GM19438 (cell line): ENCODE measurements at regions not wholly inside any gene's neighbourhood (a gene's known extent, or its start where the extent isn't known, plus 50 kb on each side); places are given as distances from the start of the nearest gene placed in this dataset.

ENCODE experiments used
- ATAC-seq: cut with Tn5 transposase; IDR thresholded peaks from one replicate; pipeline ENCODE4 v1.9.1; 2021; ENCODE audit warnings: low read depth; ENCODE audit not compliant: unreplicated experiment

DNA sequence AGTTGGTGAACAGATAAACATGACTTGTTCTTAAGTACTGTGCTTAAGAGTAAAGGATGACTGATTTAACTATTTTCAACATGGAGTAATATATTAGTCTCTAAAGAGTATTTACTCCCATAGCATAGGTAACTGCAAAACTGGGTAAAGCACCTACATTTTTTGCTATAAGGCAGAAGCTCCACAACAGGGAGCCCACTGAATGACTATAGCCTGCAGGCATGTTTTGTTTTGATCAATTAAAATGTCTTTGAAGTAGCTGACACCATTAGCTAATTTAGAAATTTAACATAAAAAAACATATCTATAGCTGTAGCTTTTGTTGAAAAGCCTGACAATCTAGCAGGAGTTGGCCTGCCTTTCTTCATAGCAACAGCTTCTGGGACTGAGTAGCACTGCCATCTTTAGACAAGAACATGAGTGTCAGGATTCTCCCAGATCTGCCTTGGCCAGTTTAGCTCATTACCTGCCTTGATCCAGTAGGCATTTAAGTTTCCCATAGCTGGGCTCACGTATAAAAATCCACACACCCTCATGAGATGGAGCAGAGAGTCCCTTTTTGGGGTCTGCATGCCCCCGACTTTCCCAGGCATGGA, 1935.1 kb upstream of the PIK3C3 start:
- no peak for ATAC-seq

DNA sequence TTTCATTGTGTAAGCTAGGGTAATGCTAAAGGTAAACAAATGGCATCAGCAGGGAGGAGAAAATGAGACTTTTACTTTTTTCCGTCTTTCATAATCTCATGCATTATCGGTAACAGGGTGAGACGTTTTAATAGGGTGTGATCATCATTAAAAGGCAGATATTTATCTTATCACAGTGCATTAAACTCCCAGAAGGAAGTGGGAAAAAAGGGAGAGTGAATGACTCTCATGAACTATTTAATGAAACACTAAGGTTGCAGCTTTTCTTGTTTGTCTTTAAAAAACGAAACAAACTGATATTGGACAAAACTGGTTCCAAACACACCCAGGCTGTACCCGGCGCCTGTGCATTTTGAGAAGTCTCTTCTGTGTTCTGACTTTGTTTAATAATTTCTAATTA, 1936.8 kb upstream of the PIK3C3 start:
- ATAC-seq: no peak

DNA sequence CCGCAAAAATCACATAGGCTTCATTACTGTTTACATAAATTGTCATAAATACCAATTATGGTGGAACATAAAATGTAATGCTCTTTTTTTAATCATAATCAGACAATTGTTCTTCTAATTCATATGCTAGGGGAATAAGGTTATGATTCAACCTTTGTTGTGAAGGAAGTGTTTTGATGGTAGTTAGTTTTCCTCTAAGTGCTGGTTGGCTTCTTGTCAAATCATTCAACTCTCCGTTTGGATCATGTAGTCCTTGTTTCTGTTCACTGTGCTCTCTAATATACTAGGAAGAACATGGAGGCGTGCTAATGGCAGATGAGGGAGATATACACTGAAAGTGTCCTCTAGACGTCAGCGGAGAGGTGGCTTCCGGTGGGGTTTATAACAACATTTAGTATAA, 1938.0 kb upstream of the PIK3C3 start:
- ATAC-seq: no peak

DNA sequence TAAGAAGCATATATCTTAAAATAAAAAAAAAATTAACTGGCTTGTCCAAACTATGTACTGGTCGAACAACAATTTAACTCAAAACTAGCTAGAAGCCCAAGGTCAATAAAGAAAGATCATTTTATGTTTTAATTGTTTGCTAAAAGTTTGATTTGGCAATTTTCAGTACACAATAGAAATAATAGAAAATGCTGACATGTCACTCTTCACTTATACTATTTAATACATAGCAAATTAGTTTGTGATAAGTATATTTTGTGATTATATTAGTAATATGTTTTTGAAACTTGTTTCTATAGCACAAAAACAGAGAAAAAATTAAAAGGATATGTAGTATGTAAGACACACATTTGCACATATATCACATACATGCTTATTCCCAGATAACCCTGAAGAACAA, 1938.6 kb upstream of the PIK3C3 start:
- ATAC-seq: no peak

DNA sequence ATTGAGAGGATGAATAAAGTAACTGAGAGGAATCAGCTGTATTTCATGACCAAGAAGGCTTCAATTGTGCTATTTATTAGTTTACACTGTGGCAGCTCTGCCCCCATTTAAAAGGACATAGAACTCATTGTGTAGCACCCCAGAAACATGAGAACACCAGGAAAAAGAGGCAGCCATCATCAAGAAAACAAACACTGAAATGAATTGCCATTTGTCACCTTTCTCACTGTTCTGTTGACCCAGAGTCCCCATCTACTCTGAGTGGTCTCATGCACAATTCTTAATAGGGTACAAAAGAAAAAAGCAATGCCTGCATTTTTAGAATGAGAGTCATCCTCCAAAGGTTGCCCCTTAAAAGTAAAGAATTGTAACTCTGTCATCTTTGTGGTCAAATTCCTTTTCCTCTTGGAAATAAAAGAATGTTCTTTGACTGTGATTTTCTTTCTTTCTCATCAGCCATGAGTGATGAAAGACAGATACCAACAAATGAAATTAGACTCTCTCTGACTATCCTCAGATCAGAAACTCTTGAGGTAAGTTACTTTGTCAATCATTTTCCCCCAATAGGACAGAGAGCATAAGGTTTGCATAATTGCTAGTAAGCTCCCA, 1941.9 kb upstream of the PIK3C3 start:
- ATAC-seq: no peak

DNA sequence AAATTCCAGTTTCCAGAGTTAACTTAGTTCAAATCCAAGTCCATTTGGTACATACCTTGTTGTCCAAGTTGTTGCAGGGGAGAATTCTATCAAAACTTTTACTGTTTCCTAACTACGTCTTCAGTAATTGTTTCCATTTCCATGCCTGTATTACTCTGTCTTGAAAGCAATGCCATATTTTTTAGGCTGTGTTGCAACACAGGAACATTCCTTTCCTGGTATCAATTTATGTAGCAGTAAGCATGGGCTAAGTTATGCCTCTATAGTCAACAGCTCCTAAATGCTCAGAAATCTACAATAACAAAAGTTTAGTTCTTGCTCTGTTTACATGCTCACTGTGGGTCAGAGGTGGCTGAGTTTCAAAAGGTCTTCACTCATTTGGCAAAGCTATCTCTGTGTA, 1943.8 kb upstream of the PIK3C3 start:
- ATAC-seq: no peak

DNA sequence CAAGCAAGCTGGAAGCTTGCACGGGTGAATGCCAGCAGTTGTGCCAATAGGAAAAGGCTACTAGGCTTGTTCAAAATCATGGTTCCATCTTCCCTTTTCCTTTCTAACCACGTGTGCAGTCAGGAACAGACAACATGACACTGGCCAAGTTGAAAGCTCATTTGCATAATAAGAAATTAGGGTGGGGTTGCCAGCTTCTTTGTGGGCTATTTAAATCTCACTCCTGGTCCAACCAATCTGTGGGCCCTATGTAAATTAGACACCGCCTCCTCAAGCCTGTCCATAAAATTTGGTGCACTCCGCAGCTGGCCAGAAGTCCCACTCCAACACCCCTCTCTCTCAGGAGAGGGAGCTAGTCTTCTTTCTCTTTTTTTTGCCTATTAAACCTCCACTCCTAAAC, 1948.4 kb upstream of the PIK3C3 start:
- no peak for ATAC-seq

DNA sequence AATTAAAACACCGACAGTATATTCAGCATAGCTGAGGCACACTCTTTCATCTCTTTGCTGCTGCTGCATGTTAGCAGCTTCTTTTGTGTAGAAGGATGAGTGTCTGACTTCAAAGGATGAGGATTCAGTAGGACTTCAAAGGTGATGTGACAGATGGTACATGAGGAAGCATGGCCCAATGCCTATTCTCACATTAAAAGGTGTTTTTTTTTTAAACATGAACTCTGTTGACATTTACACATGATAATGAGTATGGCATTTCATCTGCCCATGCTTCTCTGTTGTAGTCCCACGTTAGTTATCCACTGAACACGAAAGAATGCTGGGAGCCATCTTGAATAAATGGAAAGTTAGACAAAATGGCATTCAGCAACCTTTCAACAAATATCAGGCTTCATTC, 1950.8 kb upstream of the PIK3C3 start:
- no peak for ATAC-seq

DNA sequence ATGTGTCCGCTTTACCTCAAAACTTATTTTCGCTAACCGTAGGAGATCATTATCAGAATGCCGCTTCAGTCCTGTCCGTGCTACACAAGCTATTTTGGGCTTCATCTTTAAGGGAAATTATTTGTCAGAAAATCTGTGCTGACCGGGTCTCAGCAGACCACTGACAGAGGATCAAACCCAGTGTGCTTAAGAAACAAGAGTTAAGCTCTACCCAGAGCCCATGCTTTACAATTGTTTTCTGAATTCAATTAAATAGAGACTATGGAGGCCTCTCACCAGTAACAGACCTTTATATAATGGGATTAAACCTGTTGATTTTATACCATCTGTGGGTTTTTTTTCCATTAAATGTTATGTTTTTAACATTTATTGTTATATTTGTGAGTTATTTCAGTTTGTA, 1956.7 kb upstream of the PIK3C3 start:
- no peak for ATAC-seq

DNA sequence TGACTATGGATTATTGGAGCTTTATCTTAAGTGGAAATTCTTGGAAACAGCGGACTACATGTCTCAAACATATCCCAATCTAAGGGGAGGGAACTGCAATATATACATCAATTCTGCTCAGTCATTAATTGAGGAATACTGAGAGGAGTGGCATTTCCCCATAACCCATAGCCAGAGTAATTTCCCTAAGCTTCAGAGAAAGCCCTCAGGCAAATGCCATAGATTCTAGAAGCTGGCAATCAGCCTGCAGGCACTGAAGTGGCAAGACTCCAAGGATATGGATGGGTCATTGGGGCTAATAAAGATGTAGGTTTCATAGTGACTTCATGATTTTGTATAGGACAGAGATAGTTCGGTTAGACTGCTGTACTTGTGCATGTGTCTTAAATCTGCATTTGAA, 1960.5 kb upstream of the PIK3C3 start:
- ATAC-seq: no peak

DNA sequence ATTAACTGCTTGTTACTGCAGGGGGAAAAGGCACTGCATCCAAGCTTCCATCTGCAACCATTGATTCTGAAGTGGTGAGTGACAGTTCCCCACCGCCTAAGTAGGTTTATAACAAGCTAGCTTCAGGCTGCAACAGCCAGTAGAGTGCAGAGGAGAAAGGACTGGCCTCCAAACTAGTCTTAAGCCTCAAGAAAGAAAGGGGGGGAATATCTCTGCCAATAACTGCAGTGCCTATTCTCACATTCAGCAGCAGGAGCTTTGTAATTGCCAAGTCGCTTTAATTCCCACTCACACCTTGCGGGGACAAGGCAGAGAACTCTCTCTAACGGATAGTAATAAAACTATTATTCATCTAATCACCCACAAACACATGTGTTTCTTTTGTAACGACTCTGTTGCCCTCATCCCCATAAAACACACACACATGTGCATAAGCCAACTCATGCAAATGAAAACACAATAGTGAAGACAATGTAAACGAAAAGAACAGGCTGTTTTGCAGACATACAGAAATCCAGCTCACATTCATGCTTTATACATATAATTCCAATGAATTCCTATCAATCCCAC, 1963.3 kb upstream of the PIK3C3 start:
- ATAC-seq: no peak

DNA sequence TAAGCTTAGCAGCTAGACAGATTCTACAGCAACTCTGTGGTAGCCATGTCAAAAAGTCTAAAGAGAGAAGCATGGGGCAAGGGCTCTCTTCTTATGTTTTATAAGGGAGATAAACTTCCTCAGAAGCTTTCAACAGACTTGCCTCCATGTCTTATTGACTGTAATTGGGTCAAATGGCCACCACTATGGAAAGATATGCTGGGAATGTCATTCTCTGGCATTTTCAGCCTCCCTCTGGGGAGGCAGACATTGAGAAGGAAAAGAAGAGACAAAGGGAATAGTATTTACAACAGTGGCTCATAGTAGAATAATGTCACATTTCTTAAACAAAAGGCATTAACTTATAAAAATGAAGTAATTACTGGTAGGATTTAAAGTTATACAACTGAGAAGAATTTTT, 1964.5 kb upstream of the PIK3C3 start:
- no peak for ATAC-seq

DNA sequence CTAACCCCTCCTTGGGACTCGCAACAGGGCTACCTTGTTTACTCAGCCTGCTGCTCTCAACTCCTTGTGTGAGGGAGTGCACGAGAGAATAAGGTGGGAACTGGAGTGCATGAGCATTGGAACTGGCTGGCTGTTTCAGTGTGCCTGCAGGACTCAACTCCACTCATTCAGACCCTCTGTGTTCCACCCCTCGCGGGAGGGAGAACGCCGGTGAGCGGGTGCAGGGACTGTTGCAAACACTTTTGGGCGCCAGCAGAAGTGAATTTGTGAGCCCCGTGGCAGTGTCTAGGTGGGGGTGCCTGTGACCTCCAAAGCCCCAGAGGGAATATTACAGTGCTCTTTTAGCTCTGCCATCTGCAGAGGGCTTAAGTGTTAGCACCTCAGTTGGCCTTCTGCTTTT, 1978.3 kb upstream of the PIK3C3 start:
- ATAC-seq: no peak

DNA sequence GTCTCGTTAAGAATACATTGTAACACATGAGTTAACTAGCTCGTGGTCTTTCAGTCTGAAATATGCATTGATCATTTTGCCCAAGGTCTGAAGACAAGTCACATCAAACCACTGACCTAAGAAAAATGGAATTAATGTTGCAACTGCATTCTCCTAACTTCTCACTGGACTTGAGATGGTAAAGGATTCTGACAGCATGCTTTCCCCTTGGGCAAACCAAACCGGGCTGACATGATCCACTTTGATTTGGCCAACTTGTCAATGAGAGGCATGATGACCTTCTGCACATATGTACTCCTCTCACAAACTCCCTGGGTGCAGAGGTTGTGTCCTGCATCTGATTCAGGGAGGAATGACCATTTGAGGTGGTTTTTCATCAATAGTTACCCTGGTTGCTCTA, 1982.5 kb upstream of the PIK3C3 start:
- no peak for ATAC-seq

DNA sequence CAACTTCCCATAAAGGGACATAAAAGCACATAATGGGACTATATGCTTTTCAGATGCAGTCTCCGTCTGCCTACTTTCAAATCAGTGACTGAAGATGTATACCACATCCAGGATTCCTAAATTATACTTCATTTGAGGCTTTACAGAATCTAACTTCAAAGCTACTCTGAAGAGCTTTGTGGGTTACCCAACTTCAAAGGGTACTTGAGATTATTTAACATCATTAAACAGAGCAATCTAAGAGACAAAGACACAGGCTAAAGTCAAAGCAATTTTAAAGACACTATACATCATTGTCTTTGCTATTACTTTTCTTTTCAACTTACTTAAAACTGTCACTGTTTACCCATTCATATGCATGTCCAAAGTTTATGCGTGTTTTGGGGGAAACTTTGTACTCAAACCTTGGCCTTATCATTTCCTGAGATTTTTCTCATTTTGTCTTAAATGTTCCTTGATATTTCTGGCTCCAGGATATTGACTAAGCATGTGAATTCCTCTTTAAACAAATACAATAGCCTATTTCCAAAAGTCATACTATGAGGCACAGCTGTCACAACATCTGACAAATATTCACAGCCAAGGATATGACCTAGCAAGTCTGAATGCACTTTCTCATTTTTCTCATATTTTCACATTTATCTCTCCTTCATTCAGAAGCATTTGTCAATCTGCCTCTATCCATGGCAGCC, 1985.1 kb upstream of the PIK3C3 start:
- no peak for ATAC-seq

DNA sequence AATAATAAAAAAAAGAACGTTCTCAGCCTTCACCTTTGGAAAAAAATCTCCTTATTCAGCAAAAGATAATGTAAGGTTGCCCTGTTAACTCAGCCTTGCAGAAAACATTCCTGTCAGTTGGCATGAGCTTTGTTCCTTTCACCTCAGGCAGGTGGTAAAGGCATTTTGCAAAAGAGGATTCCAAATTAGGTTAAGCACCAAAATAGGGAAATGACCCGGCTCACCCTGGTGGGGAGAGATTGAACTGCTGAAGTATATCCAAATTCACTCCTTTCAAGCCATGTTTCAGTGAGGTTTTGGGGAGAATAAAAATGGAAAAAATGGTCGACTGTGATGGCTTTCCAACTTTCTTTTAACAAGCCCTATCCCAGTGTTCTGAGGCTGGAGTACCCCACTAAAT, 1988.8 kb upstream of the PIK3C3 start:
- ATAC-seq: no peak

DNA sequence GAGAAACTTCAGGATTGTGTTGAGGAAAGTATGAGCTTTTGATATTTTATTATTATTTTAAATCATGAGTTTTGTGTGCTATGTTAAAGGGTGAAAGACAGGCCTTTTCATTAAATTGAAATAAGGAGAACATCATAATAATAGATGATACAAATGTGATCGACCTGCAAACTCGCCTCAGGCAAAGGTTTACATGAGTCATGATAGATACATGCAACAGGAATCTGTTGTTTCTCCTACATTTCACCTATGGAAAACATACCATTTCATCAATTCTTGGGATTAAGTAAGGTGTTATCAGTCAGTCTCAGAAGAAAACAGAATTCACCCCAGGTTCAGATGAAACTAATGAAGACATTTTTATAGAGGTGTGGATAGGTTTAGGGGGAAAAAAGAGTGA, 1992.5 kb upstream of the PIK3C3 start:
- no peak for ATAC-seq

DNA sequence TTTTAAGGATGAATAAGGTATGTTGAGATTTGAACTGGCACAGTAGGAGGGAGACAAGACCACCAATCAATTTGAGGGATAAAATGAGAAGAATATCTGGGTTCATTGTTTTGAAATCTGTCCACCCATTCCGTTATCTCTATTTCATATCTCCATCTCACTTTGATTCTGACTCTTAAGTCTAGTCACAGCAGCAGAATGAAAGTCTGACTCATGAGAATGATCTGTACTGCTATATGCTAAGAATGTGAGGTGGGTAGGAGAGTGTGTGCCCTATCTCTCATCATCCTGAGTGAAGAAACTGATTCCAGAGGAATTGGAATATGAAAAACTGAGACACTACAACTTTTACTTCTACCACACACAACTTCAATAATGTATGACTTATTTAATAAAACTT, 1994.5 kb upstream of the PIK3C3 start:
- ATAC-seq: no peak

DNA sequence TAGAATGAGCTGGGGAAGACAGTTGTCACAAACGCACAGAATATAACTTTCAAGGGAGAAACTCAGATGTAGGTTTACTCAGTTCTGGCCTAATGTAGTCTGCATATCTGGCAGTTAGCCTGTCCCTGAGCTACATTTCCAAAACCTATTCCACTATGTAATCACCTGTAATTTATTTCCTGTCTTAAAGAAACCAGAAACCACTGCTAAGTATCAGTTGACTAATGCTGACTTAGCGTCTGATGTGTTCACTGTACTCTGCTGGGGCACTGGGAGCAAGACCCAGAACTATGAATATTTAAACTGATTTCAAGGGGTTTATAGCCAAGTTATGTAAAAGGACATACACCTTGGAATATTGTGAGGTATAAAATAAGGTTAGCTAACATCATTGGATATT, 1995.2 kb upstream of the PIK3C3 start:
- ATAC-seq: no peak

DNA sequence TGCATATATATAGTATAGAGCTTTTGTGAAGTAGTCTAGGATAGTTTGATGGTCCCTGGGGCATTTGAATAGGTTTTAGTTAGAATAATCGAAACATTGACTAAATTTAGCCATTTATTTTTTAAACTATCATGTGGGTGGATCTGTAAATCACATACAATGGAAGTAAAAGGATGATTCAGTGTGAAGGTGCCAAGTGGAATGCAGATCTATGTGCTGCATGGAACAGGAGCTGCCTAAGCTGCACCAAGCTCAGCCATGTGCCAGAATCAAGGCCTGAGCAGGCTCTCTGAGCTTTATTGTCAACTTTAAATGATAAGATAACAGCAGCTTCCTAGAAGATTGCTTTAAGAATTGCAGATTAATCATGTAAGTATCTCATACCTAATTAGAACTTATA, 1996.2 kb upstream of the PIK3C3 start:
- ATAC-seq: no peak

DNA sequence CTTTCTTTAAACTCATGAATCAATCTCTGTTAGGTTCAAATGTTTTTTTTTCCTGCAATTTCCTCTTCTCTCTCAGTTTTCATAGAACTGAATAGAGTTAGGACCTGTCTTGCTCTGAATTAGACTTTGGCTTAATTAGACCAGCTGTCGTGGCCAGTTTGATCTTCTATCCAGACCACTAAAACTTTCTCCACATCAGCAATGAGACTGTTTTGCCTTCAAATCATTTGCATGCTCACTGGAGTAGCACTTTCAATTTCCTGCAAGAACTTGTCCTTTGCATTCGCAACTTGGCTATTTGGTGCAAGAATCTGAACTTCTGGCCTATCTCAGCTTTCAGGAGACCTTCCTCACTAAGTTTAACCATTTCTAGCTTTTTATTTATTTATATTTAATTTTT, 2002.2 kb upstream of the PIK3C3 start:
- no peak for ATAC-seq

DNA sequence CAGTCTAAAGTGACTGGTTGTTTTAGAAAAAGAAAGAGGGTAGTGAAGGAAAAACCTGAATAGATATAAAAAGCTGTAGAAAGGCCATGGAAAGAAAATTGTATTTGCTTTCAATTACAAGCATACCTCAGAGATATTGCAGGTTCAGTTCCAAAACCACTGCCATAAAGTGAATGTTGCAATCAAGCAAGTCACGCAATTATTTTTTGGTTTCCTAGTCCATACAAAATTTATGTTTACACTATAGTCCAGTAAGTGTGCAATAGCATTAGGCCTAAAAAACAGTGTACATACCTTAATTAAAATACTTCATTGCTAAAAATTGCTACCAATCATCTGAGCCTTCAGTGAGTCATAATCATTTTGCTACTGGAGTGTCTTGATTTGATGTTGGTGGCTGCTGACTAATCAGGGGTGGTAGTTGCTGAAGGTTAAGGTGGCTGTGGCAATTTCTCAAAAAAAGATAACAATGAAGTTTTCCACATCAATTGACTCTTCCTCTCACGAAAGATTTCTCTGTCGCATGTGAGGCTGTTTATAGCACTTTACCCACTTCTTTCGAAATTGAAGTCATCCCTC, 2003.8 kb upstream of the PIK3C3 start:
- no peak for ATAC-seq
